Trophoblast cell (in vitro differentiated cells and primary cell): ENCODE measurements at regions not wholly inside any gene's neighbourhood (a gene's known extent, or its start where the extent isn't known, plus 50 kb on each side); places are given as distances from the start of the nearest gene placed in this dataset.
A peak's percentile ranks its signal among the peaks of the same experiment; 100 is the strongest.

ENCODE experiments used
- DNase-seq, 2 donors: peaks; one replicate each; pipeline ENCODE4 v3.0.0-alpha.2; 2016
- H2AFZ ChIP-seq: 2 replicates; pipeline ENCODE4 v1.6.1; 2013; ENCODE audit warnings: low read length, moderate library complexity, mild to moderate bottlenecking; ENCODE audit not compliant: insufficient read depth, poor library complexity
- H2AK5ac ChIP-seq: 2 replicates; pipeline ENCODE4 v1.6.1; 2013; ENCODE audit warnings: mild to moderate bottlenecking, low read length
- H2BK120ac ChIP-seq: 2 replicates; pipeline ENCODE4 v1.6.1; 2013; ENCODE audit warnings: low read length, mild to moderate bottlenecking, moderate library complexity; ENCODE audit not compliant: insufficient read depth, poor library complexity
- H2BK12ac ChIP-seq: 2 replicates; pipeline ENCODE4 v1.6.1; 2013; ENCODE audit warnings: mild to moderate bottlenecking, low read length, moderate library complexity
- H2BK5ac ChIP-seq: 2 replicates; pipeline ENCODE4 v1.6.1; 2013; ENCODE audit warnings: low read length, low read depth, moderate library complexity, mild to moderate bottlenecking; ENCODE audit not compliant: poor library complexity
- H3K14ac ChIP-seq: 2 replicates; pipeline ENCODE4 v1.6.1; 2013; ENCODE audit warnings: mild to moderate bottlenecking, low read length
- H3K18ac ChIP-seq: 2 replicates; pipeline ENCODE4 v1.6.1; 2013; ENCODE audit warnings: mild to moderate bottlenecking, low read length
- H3K23ac ChIP-seq: 2 replicates; pipeline ENCODE4 v1.6.1; 2013; ENCODE audit warnings: low read length
- H3K27ac ChIP-seq: 2 replicates; pipeline ENCODE4 v1.5.1; 2013; ENCODE audit warnings: low read depth, mild to moderate bottlenecking, inconsistent platforms, low read length, moderate library complexity
- H3K27me3 ChIP-seq: 2 replicates; pipeline ENCODE4 v1.6.1; 2013; ENCODE audit warnings: inconsistent platforms, mild to moderate bottlenecking, low read length, moderate library complexity; ENCODE audit not compliant: insufficient read depth
- H3K36me3 ChIP-seq, 2 experiments: 1 replicate in 1 of 2; 2 replicates in 1 of 2; pipeline ENCODE4 v1.6.1; 2013; ENCODE audit warnings: low read length in 2 of 2, mild to moderate bottlenecking in 2 of 2, moderate library complexity in 1 of 2; ENCODE audit not compliant: insufficient read depth in 2 of 2, control insufficient read depth in 1 of 2
- H3K4ac ChIP-seq: 2 replicates; pipeline ENCODE4 v1.6.1; 2013; ENCODE audit warnings: low read depth, mild to moderate bottlenecking, low read length, moderate library complexity
- H3K4me1 ChIP-seq, 2 experiments: 1 replicate in 1 of 2; 2 replicates in 1 of 2; pipeline ENCODE4 v1.6.1; 2013; ENCODE audit warnings: low read length in 2 of 2, mild to moderate bottlenecking in 2 of 2, moderate library complexity in 1 of 2; ENCODE audit not compliant: insufficient read depth in 2 of 2, control insufficient read depth in 1 of 2
- H3K4me2 ChIP-seq: 2 replicates; pipeline ENCODE4 v1.6.1; 2013; ENCODE audit warnings: inconsistent platforms, mild to moderate bottlenecking, low read length, moderate library complexity
- H3K4me3 ChIP-seq: 2 replicates; pipeline ENCODE4 v1.5.1; 2013; ENCODE audit warnings: mild to moderate bottlenecking, low read depth, low read length, inconsistent platforms
- H3K79me1 ChIP-seq: one replicate; pipeline ENCODE4 v1.6.1; 2013; ENCODE audit warnings: low read length
- H3K79me2 ChIP-seq: 2 replicates; pipeline ENCODE4 v1.6.1; 2013; ENCODE audit warnings: low read length, mild to moderate bottlenecking; ENCODE audit not compliant: control insufficient read depth, insufficient read depth, poor library complexity
- H3K9ac ChIP-seq: 2 replicates; pipeline ENCODE4 v1.6.1; 2013; ENCODE audit warnings: mild to moderate bottlenecking, low read length
- H3K9me3 ChIP-seq: 2 replicates; pipeline ENCODE4 v1.6.1; 2013; ENCODE audit warnings: low read depth, mild to moderate bottlenecking, control low read depth, inconsistent platforms, low read length; ENCODE audit not compliant: insufficient read depth
- H4K12ac ChIP-seq: 2 replicates; pipeline ENCODE4 v1.6.1; 2013; ENCODE audit warnings: low read depth, mild to moderate bottlenecking, low read length, moderate library complexity
- H4K8ac ChIP-seq: 2 replicates; pipeline ENCODE4 v1.6.1; 2013; ENCODE audit warnings: low read depth, mild to moderate bottlenecking, low read length, moderate library complexity
- H4K91ac ChIP-seq: one replicate; pipeline ENCODE4 v1.6.1; 2013; ENCODE audit warnings: low read depth, mild to moderate bottlenecking, low read length, moderate library complexity
- WGBS: extraction: QIAGEN DNeasy Blood & Tissue Kit; methylation state at CpG from one replicate; pipeline ENCODE4 v1.1.7; 2013; ENCODE audit warnings: missing lambda C conversion rate; ENCODE audit not compliant: insufficient read length, insufficient coverage; ENCODE audit errors: extremely low coverage; 5-methylcytosine and 5-hydroxymethylcytosine counted together

DNA sequence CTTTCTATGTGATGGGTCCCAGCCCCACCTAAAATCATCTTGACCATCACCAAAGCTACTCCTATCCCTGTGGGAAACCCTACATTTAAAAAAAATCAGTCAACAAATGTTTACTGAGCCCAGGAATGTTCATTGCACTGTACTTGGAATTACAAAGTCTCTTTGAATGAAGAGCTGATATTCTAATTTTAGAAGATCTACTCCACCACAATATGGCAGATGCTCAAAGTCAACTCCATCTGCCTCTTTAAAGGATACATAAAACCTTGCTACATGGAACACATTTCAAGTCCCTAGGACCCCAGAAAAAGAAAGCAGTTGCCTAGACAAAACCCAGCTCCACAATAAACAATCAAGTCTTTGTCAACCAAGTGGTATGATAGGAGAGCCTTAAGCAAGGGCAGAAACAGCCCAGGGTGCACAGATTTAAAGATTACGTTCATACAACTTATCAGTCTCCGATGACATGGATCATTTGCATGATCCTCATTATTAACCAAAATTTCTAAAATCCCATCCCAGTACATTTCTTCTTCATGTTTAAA is 234.3 kb upstream of the ACVR2A start:
- H3K4ac ChIP-seq: no peak overlapping the region
- no peak overlapping the region for H3K4me3 ChIP-seq
- H4K8ac ChIP-seq: no peak overlapping the region
- H3K4me1 ChIP-seq: peaks cover 0 to 2% of the 10 kb centered on the region in 2 experiments
- no peak overlapping the region for H2BK120ac ChIP-seq
- no peak for DNase-seq
- H4K91ac ChIP-seq: no peak overlapping the region
- H3K27me3 ChIP-seq: no peaks in the 10 kb centered on the region
- H3K9me3 ChIP-seq: no peaks in the 10 kb centered on the region
- H3K23ac ChIP-seq: no peak overlapping the region
- H2AK5ac ChIP-seq: no peak overlapping the region
- no peak overlapping the region for H3K4me2 ChIP-seq
- H2AFZ ChIP-seq: no peak overlapping the region
- H4K12ac ChIP-seq: no peak overlapping the region
- no peak overlapping the region for H3K27ac ChIP-seq
- WGBS: no CpG with 5 or more reads among the region's 2 CpGs
- no peak overlapping the region for H3K14ac ChIP-seq
- no peaks in the 10 kb centered on the region for H3K79me1 ChIP-seq
- no peaks in the 10 kb centered on the region for H3K79me2 ChIP-seq
- H3K18ac ChIP-seq: no peak overlapping the region
- no peak overlapping the region for H3K9ac ChIP-seq
- no peak overlapping the region for H2BK12ac ChIP-seq
- H3K36me3 ChIP-seq: no peaks in the 10 kb centered on the region
- no peak overlapping the region for H2BK5ac ChIP-seq

- H3K4me2 ChIP-seq: no peak overlapping the region
- H2AK5ac ChIP-seq: no peak overlapping the region
- no peaks in the 10 kb centered on the region for H3K9me3 ChIP-seq
- no peak overlapping the region for H3K27ac ChIP-seq
- no peak overlapping the region for H3K4me3 ChIP-seq
- no peak overlapping the region for H3K18ac ChIP-seq
- H2BK120ac ChIP-seq: no peak overlapping the region
- no peaks in the 10 kb centered on the region for H3K27me3 ChIP-seq
- peak in 1 of 2 donors; percentile 44 for DNase-seq
- H4K8ac ChIP-seq: no peak overlapping the region
- no peak overlapping the region for H4K12ac ChIP-seq
- H3K23ac ChIP-seq: no peak overlapping the region
- no peaks in the 10 kb centered on the region for H3K79me2 ChIP-seq
- H2BK5ac ChIP-seq: no peak overlapping the region
- H2BK12ac ChIP-seq: no peak overlapping the region
- no peak overlapping the region for H3K9ac ChIP-seq
- H3K4me1 ChIP-seq: peaks cover 0 to 2% of the 10 kb centered on the region in 2 experiments
- no peaks in the 10 kb centered on the region for H3K36me3 ChIP-seq
- no peak overlapping the region for H4K91ac ChIP-seq
- H3K14ac ChIP-seq: no peak overlapping the region
- H2AFZ ChIP-seq: no peak overlapping the region
- WGBS: no CpG with 5 or more reads among the region's 3 CpGs
- H3K79me1 ChIP-seq: no peaks in the 10 kb centered on the region
- H3K4ac ChIP-seq: no peak overlapping the region
Measured at GRCh38 chr2:147609301-147609700, 235.5 kb upstream of the ACVR2A start.

- DNase-seq: no peak
- no peak overlapping the region for H4K8ac ChIP-seq
- no peaks in the 10 kb centered on the region for H3K79me1 ChIP-seq
- H3K14ac ChIP-seq: no peak overlapping the region
- peaks cover 0 to 5% of the 10 kb centered on the region in 2 experiments for H3K4me1 ChIP-seq
- H3K4ac ChIP-seq: no peak overlapping the region
- no peaks in the 10 kb centered on the region for H3K27me3 ChIP-seq
- no peak overlapping the region for H2BK12ac ChIP-seq
- no peak overlapping the region for H3K27ac ChIP-seq
- H3K79me2 ChIP-seq: no peaks in the 10 kb centered on the region
- H3K36me3 ChIP-seq: no peaks in the 10 kb centered on the region
- H2AK5ac ChIP-seq: no peak overlapping the region
- H2BK120ac ChIP-seq: no peak overlapping the region
- no peak overlapping the region for H3K4me2 ChIP-seq
- no peak overlapping the region for H4K91ac ChIP-seq
- H3K18ac ChIP-seq: no peak overlapping the region
- H3K9me3 ChIP-seq: no peaks in the 10 kb centered on the region
- no CpG with 5 or more reads among the region's 3 CpGs for WGBS
- H3K4me3 ChIP-seq: no peak overlapping the region
- H3K23ac ChIP-seq: no peak overlapping the region
- no peak overlapping the region for H4K12ac ChIP-seq
- no peak overlapping the region for H2AFZ ChIP-seq
- H2BK5ac ChIP-seq: no peak overlapping the region
- no peak overlapping the region for H3K9ac ChIP-seq
Measured at GRCh38 chr2:147607379-147607778, 237.4 kb upstream of the ACVR2A start.

DNA sequence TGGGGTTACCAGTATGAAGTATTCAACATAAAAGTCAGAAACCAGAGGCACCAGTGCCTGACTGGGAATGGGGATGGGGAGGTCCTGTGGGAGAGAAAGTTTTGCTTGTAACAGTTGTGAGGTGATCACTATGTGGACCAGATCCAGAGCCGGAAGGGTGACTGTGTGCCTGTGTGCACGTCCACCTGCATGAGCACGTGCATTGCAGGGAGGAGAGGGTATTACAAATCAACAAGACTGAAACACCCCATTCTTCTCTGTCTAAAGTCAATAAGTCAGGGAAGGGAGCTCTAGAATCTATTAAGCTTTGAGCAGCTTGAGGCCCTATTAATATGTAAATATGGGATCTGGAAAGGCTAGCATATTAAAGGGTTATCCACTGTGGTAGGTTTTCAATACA is 241.0 kb upstream of the ACVR2A start:
- WGBS: no CpG with 5 or more reads among the region's 3 CpGs
- Histone ChIP-seq H4K8ac (no peak overlapping the region), H4K91ac (no peak overlapping the region), H3K4ac (no peak overlapping the region), H3K23ac (no peak overlapping the region), H2BK120ac (no peak overlapping the region), H3K27ac (no peak overlapping the region), H2BK12ac (no peak overlapping the region), H3K9me3 (no peaks in the 10 kb centered on the region), H4K12ac (no peak overlapping the region), H2AFZ (no peak overlapping the region), H3K4me3 (no peak overlapping the region), H3K79me1 (peaks cover under 1% of the 10 kb centered on the region), H3K79me2 (no peaks in the 10 kb centered on the region), H3K18ac (no peak overlapping the region), H3K9ac (no peak overlapping the region), H3K4me1 (peaks cover 3 to 5% of the 10 kb centered on the region in 2 experiments), H2BK5ac (no peak overlapping the region), H3K36me3 (no peaks in the 10 kb centered on the region), H3K14ac (no peak overlapping the region), H3K27me3 (no peaks in the 10 kb centered on the region), H3K4me2 (no peak overlapping the region), H2AK5ac (no peak overlapping the region)
- DNase-seq: peak in 1 of 2 donors; percentile 7
